GM21526 (cell line): ENCODE measurements at regions not wholly inside any gene's neighbourhood (a gene's known extent, or its start where the extent isn't known, plus 50 kb on each side); places are given as distances from the start of the nearest gene placed in this dataset.

ENCODE experiments used
- ATAC-seq: cut with Tn5 transposase; IDR thresholded peaks from one replicate; pipeline ENCODE4 v1.9.1; 2021; ENCODE audit warnings: moderate library complexity; ENCODE audit not compliant: unreplicated experiment, low FRiP score

- no peak for ATAC-seq
Measured at GRCh38 chr12:61629702-61630101, 630.5 kb upstream of the USP15 start.

GRCh38 chr12:61646639-61647038 lies 613.6 kb upstream of the USP15 start:
- ATAC-seq = no peak

GRCh38 chr12:61647566-61647965 lies 612.6 kb upstream of the USP15 start:
- no peak for ATAC-seq

GRCh38 chr12:61652265-61652664 lies 607.9 kb upstream of the USP15 start:
- no peak for ATAC-seq

- ATAC-seq = no peak
Measured at GRCh38 chr12:61654698-61655097, 605.5 kb upstream of the USP15 start.

DNA sequence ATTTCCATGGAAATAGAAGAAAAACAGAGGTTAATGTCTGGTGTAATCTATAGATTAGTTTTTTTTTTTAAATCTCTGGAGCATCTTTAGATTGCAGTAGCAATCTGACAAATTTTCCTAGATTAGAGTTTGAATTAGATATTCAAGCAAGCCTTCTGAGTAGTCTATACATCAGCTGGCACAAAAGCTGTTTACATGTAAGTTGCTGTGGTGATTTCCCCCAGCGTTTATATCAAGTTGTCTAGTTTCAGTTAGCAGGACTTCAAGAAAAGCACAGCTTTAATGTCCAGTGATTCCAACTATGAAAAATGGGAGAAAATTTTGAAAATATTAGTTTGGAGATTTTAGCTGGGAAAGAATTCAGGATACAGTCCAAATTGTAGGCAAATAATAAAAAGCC lies 605.0 kb upstream of the USP15 start:
- no peak for ATAC-seq

- ATAC-seq = no peak
Measured at GRCh38 chr12:61667676-61668075, 592.5 kb upstream of the USP15 start.

- no peak for ATAC-seq
Measured at GRCh38 chr12:61676520-61676919, 583.7 kb upstream of the USP15 start.

DNA sequence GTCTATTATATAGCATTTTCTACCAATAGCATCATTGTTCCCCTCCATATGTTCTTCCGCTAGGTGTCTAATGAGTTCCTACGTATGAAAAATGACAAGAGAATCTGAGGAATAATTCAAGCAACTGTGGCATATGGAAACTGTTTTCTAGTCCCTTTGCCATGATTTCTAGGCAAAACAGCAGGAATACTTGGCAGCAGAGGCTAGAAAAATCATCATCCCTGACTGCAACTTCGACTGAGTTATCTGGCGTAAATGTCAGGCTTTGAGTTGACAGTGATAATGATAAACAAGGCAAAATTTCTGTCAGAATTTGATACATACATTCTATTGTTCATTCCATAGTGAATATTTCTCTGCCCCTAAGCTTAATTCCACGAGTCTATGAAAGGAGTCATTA lies 572.8 kb upstream of the USP15 start:
- no peak for ATAC-seq

DNA sequence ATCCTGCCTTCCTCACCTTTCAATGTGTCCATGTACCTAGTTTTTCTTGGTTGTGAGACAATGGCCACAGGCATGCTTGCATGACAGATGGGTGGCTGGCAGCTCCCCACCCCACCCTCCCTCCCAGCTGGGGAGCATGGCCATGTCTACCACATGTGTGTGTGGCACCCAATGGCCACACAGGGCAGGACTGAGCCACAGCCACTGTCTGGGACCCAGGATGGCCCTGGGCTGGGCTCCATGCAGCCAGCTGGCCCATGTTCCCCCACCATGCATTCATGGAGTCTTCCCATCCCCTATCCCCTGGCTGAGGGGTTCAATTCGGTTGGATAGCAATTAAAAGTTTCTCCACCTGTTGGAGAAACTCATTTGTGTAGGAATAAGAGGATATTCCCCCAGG lies 566.0 kb upstream of the USP15 start:
- no peak for ATAC-seq

GRCh38 chr12:61701471-61701870 lies 558.7 kb upstream of the USP15 start:
- ATAC-seq = no peak

DNA sequence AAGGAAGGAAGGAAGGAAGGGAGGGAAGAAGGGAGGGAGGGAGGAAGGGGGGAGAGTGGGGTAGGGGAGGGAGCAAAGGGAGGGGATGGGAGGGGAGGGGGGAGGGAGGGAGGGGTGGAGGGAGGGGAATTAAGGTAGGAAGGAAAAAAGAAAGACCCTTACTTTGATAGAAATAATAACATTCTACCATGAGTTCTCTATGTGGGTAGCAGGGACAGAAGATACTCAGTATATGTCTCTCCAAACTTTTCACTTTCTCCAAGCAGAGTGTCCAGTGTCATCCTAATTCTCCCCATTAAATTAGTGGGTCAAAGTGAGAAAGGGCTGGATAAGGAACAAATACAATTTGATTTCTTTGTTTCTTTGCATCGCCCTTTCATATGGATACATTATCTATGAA lies 553.4 kb upstream of the USP15 start:
- no peak for ATAC-seq

DNA sequence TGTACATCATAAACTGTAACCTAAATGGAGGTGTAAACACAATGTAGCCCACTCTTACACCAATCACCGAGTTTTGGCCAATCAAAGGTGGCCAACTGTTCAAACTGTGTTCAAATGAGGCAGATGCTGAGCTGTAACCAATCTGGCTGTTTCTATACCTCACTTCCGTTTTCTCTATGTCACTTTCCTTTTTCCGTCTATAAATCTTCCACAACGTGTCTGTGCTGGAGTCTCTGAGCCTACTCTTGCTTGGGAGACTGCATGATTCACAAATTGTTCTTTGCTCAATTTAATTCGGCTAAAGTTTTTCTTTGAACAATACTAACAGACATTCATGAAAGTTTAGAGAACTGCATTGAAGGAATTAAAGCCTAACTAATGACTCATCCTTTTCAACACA lies 547.1 kb upstream of the USP15 start:
- no peak for ATAC-seq

GRCh38 chr12:61717986-61718385 lies 542.2 kb upstream of the USP15 start:
- ATAC-seq = no peak

- ATAC-seq = no peak
Measured at GRCh38 chr12:61739925-61740324, 520.3 kb upstream of the USP15 start.

DNA sequence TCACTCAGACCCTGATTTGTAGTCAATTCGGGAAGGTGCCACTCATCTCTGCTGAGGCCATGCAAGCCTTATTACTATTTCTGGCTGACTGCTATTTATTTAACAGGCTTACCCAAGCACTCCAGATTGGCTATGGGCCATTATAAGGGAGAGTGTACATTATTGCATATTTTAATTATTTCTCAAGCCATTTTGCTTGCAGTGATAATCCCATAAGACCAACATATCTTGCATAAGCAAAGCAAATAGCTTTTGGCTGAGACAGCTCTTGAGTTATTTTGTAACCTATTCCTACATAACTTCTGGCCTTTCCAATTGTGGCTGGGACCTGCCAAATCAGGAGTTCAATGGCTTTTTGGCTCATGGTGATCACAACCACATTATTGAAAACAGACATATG lies 509.6 kb upstream of the USP15 start:
- ATAC-seq = no peak

- ATAC-seq = no peak
Measured at GRCh38 chr12:61754214-61754613, 506.0 kb upstream of the USP15 start.

GRCh38 chr12:61757831-61758505 lies 502.2 kb upstream of the USP15 start:
- ATAC-seq = no peak

DNA sequence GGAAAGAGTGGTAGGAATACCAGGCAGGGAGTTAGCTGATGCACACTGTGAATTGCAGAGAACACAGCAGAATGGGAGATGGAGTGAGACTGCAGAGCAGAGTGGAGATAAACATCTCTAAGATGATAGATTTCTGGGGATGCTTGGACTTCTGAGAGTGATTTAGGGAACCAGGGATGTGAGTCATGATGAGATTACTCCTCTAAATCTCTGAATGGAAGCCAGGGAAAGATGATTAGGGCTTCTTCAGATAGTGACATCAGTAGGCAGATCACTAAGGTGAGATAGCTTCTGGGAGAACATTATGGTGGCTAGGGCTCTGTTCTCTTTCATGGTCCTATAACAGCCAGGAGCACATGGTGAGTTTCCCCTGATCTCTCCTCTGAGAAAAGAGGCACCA lies 501.5 kb upstream of the USP15 start:
- ATAC-seq = no peak

DNA sequence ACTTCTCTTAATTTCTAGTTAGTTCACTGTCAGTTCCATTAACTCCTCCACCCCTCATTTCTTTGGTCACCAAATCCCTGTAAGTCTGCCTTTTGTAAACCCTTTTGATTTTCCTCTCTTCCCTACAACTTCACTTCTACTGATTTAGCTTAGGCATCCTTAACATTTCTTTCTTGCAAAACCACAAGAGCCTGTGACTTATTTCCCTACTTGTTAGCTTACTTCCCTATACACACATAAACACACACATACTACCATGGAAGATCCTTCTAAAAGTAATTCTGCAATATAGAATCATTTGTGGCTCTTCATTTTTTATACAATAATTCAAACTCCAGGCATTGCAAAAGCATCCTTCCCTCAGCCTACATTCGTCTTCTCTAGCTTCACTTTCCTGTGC lies 494.3 kb upstream of the USP15 start:
- no peak for ATAC-seq

DNA sequence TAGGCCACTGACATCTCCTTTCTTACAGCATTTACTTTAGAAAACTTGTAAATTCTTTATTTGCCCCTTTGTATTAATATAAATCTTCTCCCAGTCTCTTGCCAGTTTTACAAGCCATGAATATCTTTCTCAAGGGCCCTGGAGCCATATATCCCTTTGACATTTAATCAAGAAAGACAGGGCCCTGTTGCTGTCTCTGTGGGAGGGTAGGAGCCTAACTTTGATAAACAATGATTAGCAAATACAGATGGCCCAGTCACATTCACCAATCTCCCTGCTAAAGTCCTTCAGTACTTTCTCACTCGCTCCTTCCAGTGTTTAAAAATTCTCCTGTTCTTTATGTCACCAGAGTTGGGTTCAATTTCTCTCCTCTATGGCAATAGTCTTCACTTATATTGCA lies 479.8 kb upstream of the USP15 start:
- no peak for ATAC-seq

- ATAC-seq = no peak
Measured at GRCh38 chr12:61781021-61781581, 479.1 kb upstream of the USP15 start.

DNA sequence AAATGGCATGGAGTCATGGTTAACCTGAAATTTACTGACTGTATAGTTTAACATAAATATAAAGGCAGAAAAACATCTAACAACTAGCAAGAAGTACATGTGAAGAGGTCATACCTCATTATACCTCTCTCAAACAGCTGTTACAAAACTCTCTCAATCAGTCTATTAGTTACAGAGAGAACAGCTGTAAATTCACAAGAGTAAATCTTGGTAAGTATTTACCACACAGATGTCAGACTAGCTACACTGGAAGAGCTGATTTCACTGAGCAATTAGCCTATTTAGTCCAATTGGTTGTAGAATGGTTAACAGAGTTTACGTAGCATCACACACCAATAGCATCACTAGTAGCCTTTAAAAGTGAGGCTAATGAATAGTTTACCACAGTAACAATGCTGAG lies 463.4 kb upstream of the USP15 start:
- ATAC-seq = no peak
